Stimulated activated effector memory CD8-positive, alpha-beta T cell treated with anti-CD3 and anti-CD28 coated beads, Interleukin-12 subunit alpha, Interleukin-12 subunit beta, amount 100 ng/mL, for 72 hours (primary cell): ENCODE measurements at regions not wholly inside any gene's neighbourhood (a gene's known extent, or its start where the extent isn't known, plus 50 kb on each side); places are given as distances from the start of the nearest gene placed in this dataset.
"Not testable (repeated sequence)": the region's sequence is repeated elsewhere in the genome, so short reads cannot be mapped to it uniquely, and the experiment has no call there.

Source experiments
- ATAC-seq: fragments of 150-1000 bp; cut with Tn5 transposase; 2 replicates; pipeline ENCODE4 v1.10.0; 2021
- DNase-seq, 2 donors: peaks; one replicate each; pipeline ENCODE4 v3.0.0; 2021 to 2022; ENCODE audit warnings: low spot score in 2 of 2
- H3K27ac Mint-ChIP-seq: one replicate; pipeline ENCODE4 v1.8.0; 2022; ENCODE audit warnings: mild to moderate bottlenecking, mixed read lengths
- H3K36me3 Mint-ChIP-seq: one replicate; pipeline ENCODE4 v1.8.0; 2022; ENCODE audit warnings: mild to moderate bottlenecking, mixed read lengths
- H3K4me1 Mint-ChIP-seq: one replicate; pipeline ENCODE4 v1.8.0; 2022; ENCODE audit warnings: mixed read lengths
- H3K4me3 Mint-ChIP-seq: one replicate; pipeline ENCODE4 v1.8.0; 2022; ENCODE audit warnings: mild to moderate bottlenecking, mixed read lengths
- H3K9me3 Mint-ChIP-seq: one replicate; pipeline ENCODE4 v1.8.0; 2022; ENCODE audit warnings: mixed read lengths

- ATAC-seq (no peak), DNase-seq (no peak)
- Mint-ChIP-seq H3K4me3 (no peak overlapping the region), H3K27ac (no peak overlapping the region), H3K9me3 (no peaks in the 10 kb centered on the region), H3K36me3 (no peaks in the 10 kb centered on the region), H3K4me1 (no peaks in the 10 kb centered on the region)
Measured at GRCh38 chr16:13628156-13628555, 291.8 kb upstream of the ERCC4 start.

- ATAC-seq (no peak), DNase-seq (no peak)
- no peaks in the 10 kb centered on the region for H3K4me1 Mint-ChIP-seq
- H3K9me3 Mint-ChIP-seq, result no peaks in the 10 kb centered on the region
- no peak overlapping the region for H3K4me3 Mint-ChIP-seq
- no peak overlapping the region for H3K27ac Mint-ChIP-seq
- no peaks in the 10 kb centered on the region for H3K36me3 Mint-ChIP-seq
Measured at GRCh38 chr16:13629704-13630103, 290.2 kb upstream of the ERCC4 start.

- Mint-ChIP-seq H3K36me3 (no peaks in the 10 kb centered on the region), H3K4me3 (no peak overlapping the region), H3K9me3 (peaks cover 2% of the 10 kb centered on the region), H3K4me1 (no peaks in the 10 kb centered on the region), H3K27ac (no peak overlapping the region)
- DNase-seq (no peak), ATAC-seq (no peak)
Measured at GRCh38 chr16:13630374-13630773, 289.6 kb upstream of the ERCC4 start.

GRCh38 chr16:13631213-13631767, 288.7 kb upstream of the ERCC4 start:
- no peak overlapping the region for H3K27ac Mint-ChIP-seq
- H3K4me1 Mint-ChIP-seq, result no peaks in the 10 kb centered on the region
- peaks cover 4% of the 10 kb centered on the region for H3K9me3 Mint-ChIP-seq
- DNase-seq (no peak), ATAC-seq (no peak)
- no peak overlapping the region for H3K4me3 Mint-ChIP-seq
- H3K36me3 Mint-ChIP-seq, result no peaks in the 10 kb centered on the region

- peaks cover 8% of the 10 kb centered on the region for H3K9me3 Mint-ChIP-seq
- H3K36me3 Mint-ChIP-seq, result no peaks in the 10 kb centered on the region
- H3K4me3 Mint-ChIP-seq, result no peak overlapping the region
- ATAC-seq (no peak), DNase-seq (no peak)
- no peak overlapping the region for H3K27ac Mint-ChIP-seq
- no peaks in the 10 kb centered on the region for H3K4me1 Mint-ChIP-seq
Measured at GRCh38 chr16:13631916-13632315, 288.0 kb upstream of the ERCC4 start.

- DNase-seq, H3K9me3 Mint-ChIP-seq, H3K4me3 Mint-ChIP-seq, H3K36me3 Mint-ChIP-seq, ATAC-seq, H3K27ac Mint-ChIP-seq, H3K4me1 Mint-ChIP-seq: not testable (repeated sequence)
Measured at GRCh38 chr16:13632504-13632903, 287.4 kb upstream of the ERCC4 start.

GRCh38 chr16:13633391-13633861, 286.5 kb upstream of the ERCC4 start:
- no peak overlapping the region for H3K4me3 Mint-ChIP-seq
- H3K9me3 Mint-ChIP-seq, result peaks cover 12% of the 10 kb centered on the region
- ATAC-seq, result no peak
- no peaks in the 10 kb centered on the region for H3K4me1 Mint-ChIP-seq
- H3K27ac Mint-ChIP-seq, result no peak overlapping the region
- H3K36me3 Mint-ChIP-seq, result no peaks in the 10 kb centered on the region
- DNase-seq, result no peak

GRCh38 chr16:13634253-13634652, 285.7 kb upstream of the ERCC4 start:
- H3K9me3 Mint-ChIP-seq, result peaks cover 12% of the 10 kb centered on the region
- ATAC-seq, result no peak
- H3K27ac Mint-ChIP-seq, result no peak overlapping the region
- no peaks in the 10 kb centered on the region for H3K36me3 Mint-ChIP-seq
- no peak for DNase-seq
- H3K4me1 Mint-ChIP-seq, result no peaks in the 10 kb centered on the region
- no peak overlapping the region for H3K4me3 Mint-ChIP-seq

- no peaks in the 10 kb centered on the region for H3K36me3 Mint-ChIP-seq
- ATAC-seq (no peak), DNase-seq (no peak)
- no peak overlapping the region for H3K4me3 Mint-ChIP-seq
- no peak overlapping the region for H3K27ac Mint-ChIP-seq
- H3K4me1 Mint-ChIP-seq, result no peaks in the 10 kb centered on the region
- H3K9me3 Mint-ChIP-seq, result peaks cover 12% of the 10 kb centered on the region
Measured at GRCh38 chr16:13634959-13635358, 285.0 kb upstream of the ERCC4 start.

- Mint-ChIP-seq H3K27ac (no peak overlapping the region), H3K9me3 (peaks cover 14% of the 10 kb centered on the region), H3K36me3 (no peaks in the 10 kb centered on the region), H3K4me3 (no peak overlapping the region), H3K4me1 (no peaks in the 10 kb centered on the region)
- DNase-seq (no peak), ATAC-seq (no peak)
Measured at GRCh38 chr16:13638218-13638617, 281.7 kb upstream of the ERCC4 start.

GRCh38 chr16:13643412-13643811, 276.5 kb upstream of the ERCC4 start:
- DNase-seq, result no peak
- peaks cover 4% of the 10 kb centered on the region for H3K9me3 Mint-ChIP-seq
- no peak for ATAC-seq
- H3K4me1 Mint-ChIP-seq, result no peaks in the 10 kb centered on the region
- no peak overlapping the region for H3K27ac Mint-ChIP-seq
- H3K4me3 Mint-ChIP-seq, result no peak overlapping the region
- no peaks in the 10 kb centered on the region for H3K36me3 Mint-ChIP-seq

GRCh38 chr16:13645601-13646245, 274.2 kb upstream of the ERCC4 start:
- no peak for ATAC-seq
- Mint-ChIP-seq H3K4me3 (no peak overlapping the region), H3K27ac (no peak overlapping the region), H3K4me1 (no peaks in the 10 kb centered on the region), H3K9me3 (peaks cover 3% of the 10 kb centered on the region), H3K36me3 (no peaks in the 10 kb centered on the region)
- no peak for DNase-seq

GRCh38 chr16:13660807-13661206, 259.1 kb upstream of the ERCC4 start:
- no peak for DNase-seq
- no peaks in the 10 kb centered on the region for H3K4me1 Mint-ChIP-seq
- no peak for ATAC-seq
- no peak overlapping the region for H3K4me3 Mint-ChIP-seq
- no peaks in the 10 kb centered on the region for H3K36me3 Mint-ChIP-seq
- H3K9me3 Mint-ChIP-seq, result no peaks in the 10 kb centered on the region
- H3K27ac Mint-ChIP-seq, result no peak overlapping the region

- H3K4me3 Mint-ChIP-seq, result no peak overlapping the region
- no peak for DNase-seq
Measured at GRCh38 chr16:13665876-13666275, 254.1 kb upstream of the ERCC4 start.

GRCh38 chr16:13672196-13672595, 247.8 kb upstream of the ERCC4 start:
- ATAC-seq (no peak), DNase-seq (no peak)

More at GRCh38 chr16:13665876-13666275, 254.1 kb upstream of the ERCC4 start:
- H3K4me1 Mint-ChIP-seq, result no peaks in the 10 kb centered on the region
- no peak overlapping the region for H3K27ac Mint-ChIP-seq
- H3K36me3 Mint-ChIP-seq, result no peaks in the 10 kb centered on the region
- ATAC-seq, result no peak
- peaks cover 4% of the 10 kb centered on the region for H3K9me3 Mint-ChIP-seq

GRCh38 chr16:13680021-13680889, 239.7 kb upstream of the ERCC4 start:
- ATAC-seq, result no peak
- no peak for DNase-seq
- Mint-ChIP-seq H3K4me1 (no peaks in the 10 kb centered on the region), H3K27ac (no peak overlapping the region), H3K36me3 (no peaks in the 10 kb centered on the region), H3K4me3 (no peak overlapping the region), H3K9me3 (no peaks in the 10 kb centered on the region)

More at GRCh38 chr16:13672196-13672595, 247.8 kb upstream of the ERCC4 start:
- Mint-ChIP-seq H3K4me3 (no peak overlapping the region), H3K9me3 (peaks cover 10% of the 10 kb centered on the region), H3K4me1 (no peaks in the 10 kb centered on the region), H3K27ac (no peak overlapping the region), H3K36me3 (no peaks in the 10 kb centered on the region)
